Peyer's patch (tissue), 4 donors: ENCODE measurements at regions not wholly inside any gene's neighbourhood (a gene's known extent, or its start where the extent isn't known, plus 50 kb on each side); places are given as distances from the start of the nearest gene placed in this dataset.
"Not testable (repeated sequence)": the region's sequence is repeated elsewhere in the genome, so short reads cannot be mapped to it uniquely, and the experiment has no call there.

Experiments
- DNase-seq, 3 donors: peaks; one replicate each; pipeline ENCODE4 v3.0.0-alpha.2; 2017 to 2019
- H3K27ac ChIP-seq, 4 donors: fragments of 200-600 bp; sonication (generic); one replicate each; pipeline ENCODE4 v1.5.1; 2016 to 2019
- H3K27me3 ChIP-seq, 2 donors: fragments of 200-600 bp; sonication (generic); one replicate each; pipeline ENCODE4 v1.5.1; 2019
- H3K36me3 ChIP-seq, 3 donors: fragments of 200-600 bp; sonication (generic); one replicate each; pipeline ENCODE4 v1.5.1; 2016 to 2019
- H3K4me1 ChIP-seq, 4 donors: fragments of 200-600 bp; sonication (generic); one replicate each; pipeline ENCODE4 v1.5.1; 2016 to 2019
- H3K4me3 ChIP-seq, 4 donors: fragments of 200-600 bp; sonication (generic); 1 replicate in 3 of 4; 2 replicates in 1 of 4; pipeline ENCODE4 v1.5.1; 2016 to 2019; ENCODE audit warnings: mild to moderate bottlenecking in 1 of 4
- H3K9me3 ChIP-seq, 4 donors: fragments of 200-600 bp; sonication (generic); one replicate each; pipeline ENCODE4 v1.5.1; 2016 to 2019; ENCODE audit warnings: mild to moderate bottlenecking in 1 of 4
- POLR2A ChIP-seq, 2 donors: fragments of 450-650 bp; IDR thresholded peaks; one replicate each; pipeline ENCODE4 v1.5.1; 2017; ENCODE audit warnings: antibody characterized with exemption in 2 of 2, mild to moderate bottlenecking in 2 of 2, moderate library complexity in 2 of 2
- TF ChIP-seq, protein P1 (sequence below), 6 experiments: fragments of 450-650 bp in 4 of 6; fragments of 200-600 bp in 2 of 6; sonication (generic) in 1 of 6; IDR thresholded peaks; one replicate each; pipeline ENCODE4 v1.5.1; 2017 to 2019; ENCODE audit warnings: antibody characterized with exemption in 6 of 6, mild to moderate bottlenecking in 3 of 6, moderate library complexity in 1 of 6

- no peaks in the 10 kb centered on the region for H3K27me3 ChIP-seq
- TF ChIP-seq, protein P1, sequence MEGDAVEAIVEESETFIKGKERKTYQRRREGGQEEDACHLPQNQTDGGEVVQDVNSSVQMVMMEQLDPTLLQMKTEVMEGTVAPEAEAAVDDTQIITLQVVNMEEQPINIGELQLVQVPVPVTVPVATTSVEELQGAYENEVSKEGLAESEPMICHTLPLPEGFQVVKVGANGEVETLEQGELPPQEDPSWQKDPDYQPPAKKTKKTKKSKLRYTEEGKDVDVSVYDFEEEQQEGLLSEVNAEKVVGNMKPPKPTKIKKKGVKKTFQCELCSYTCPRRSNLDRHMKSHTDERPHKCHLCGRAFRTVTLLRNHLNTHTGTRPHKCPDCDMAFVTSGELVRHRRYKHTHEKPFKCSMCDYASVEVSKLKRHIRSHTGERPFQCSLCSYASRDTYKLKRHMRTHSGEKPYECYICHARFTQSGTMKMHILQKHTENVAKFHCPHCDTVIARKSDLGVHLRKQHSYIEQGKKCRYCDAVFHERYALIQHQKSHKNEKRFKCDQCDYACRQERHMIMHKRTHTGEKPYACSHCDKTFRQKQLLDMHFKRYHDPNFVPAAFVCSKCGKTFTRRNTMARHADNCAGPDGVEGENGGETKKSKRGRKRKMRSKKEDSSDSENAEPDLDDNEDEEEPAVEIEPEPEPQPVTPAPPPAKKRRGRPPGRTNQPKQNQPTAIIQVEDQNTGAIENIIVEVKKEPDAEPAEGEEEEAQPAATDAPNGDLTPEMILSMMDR (IDR thresholded peaks at IDR 0.05), result no peak
- no peaks in the 10 kb centered on the region for H3K36me3 ChIP-seq
- DNase-seq, result no peak
- H3K4me1 ChIP-seq, result peaks cover 0 to 7% (median 0%) of the 10 kb centered on the region in 4 donors
- H3K9me3 ChIP-seq, result no peaks in the 10 kb centered on the region
- H3K27ac ChIP-seq, result no peak overlapping the region
- no peak overlapping the region for H3K4me3 ChIP-seq
Measured at GRCh38 chr1:101116006-101116405, 90.4 kb upstream of the DPH5 start.

DNA sequence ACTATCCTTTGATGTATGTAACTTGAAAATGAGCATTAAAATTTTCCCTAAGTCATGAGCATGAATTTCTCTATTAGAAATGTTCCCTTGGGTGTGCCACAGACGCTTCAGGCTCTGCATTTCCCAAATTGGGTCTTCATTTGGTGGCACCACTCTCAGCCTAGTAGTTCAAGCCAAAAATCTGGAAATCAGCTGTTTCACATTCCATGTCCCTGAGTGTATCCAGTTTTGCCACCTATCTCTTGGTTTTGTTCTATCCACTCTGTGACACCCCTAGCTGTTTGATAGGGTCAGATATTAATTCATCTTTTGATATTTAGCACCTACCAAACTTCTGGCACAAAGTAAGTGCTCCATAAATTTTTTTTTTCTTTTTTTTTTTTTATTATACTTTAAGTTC is 89.5 kb upstream of the DPH5 start:
- no peaks in the 10 kb centered on the region for H3K9me3 ChIP-seq
- no peak for DNase-seq
- H3K4me1 ChIP-seq, result peaks cover 0 to 7% (median 0%) of the 10 kb centered on the region in 4 donors
- no peak for TF ChIP-seq POLR2A (IDR thresholded peaks at IDR 0.05)
- TF ChIP-seq, protein P1 (IDR thresholded peaks at IDR 0.05), result no peak
- H3K27ac ChIP-seq, result no peak overlapping the region
- H3K36me3 ChIP-seq, result no peaks in the 10 kb centered on the region
- no peaks in the 10 kb centered on the region for H3K27me3 ChIP-seq
- no peak overlapping the region for H3K4me3 ChIP-seq

GRCh38 chr1:101114128-101114527 is 88.5 kb upstream of the DPH5 start:
- not testable (repeated sequence) for H3K36me3 ChIP-seq, H3K4me1 ChIP-seq, H3K27me3 ChIP-seq, H3K4me3 ChIP-seq, DNase-seq, H3K9me3 ChIP-seq, H3K27ac ChIP-seq

- DNase-seq, result peak in 2 of 3 donors; percentile 74 to 82
- H3K27me3 ChIP-seq, result no peaks in the 10 kb centered on the region
- H3K36me3 ChIP-seq, result no peaks in the 10 kb centered on the region
- H3K27ac ChIP-seq, result peak overlapping the region in 3 of 4 donors; percentile 38 to 57 (median 40)
- H3K9me3 ChIP-seq, result no peaks in the 10 kb centered on the region
- peaks cover 0 to 7% (median 0%) of the 10 kb centered on the region in 4 donors for H3K4me1 ChIP-seq
- H3K4me3 ChIP-seq, result no peak overlapping the region
- TF ChIP-seq, protein P1 (IDR thresholded peaks at IDR 0.05), result no peak
- no peak for TF ChIP-seq POLR2A (IDR thresholded peaks at IDR 0.05)
Measured at GRCh38 chr1:101112051-101112780, 86.6 kb upstream of the DPH5 start.

DNA sequence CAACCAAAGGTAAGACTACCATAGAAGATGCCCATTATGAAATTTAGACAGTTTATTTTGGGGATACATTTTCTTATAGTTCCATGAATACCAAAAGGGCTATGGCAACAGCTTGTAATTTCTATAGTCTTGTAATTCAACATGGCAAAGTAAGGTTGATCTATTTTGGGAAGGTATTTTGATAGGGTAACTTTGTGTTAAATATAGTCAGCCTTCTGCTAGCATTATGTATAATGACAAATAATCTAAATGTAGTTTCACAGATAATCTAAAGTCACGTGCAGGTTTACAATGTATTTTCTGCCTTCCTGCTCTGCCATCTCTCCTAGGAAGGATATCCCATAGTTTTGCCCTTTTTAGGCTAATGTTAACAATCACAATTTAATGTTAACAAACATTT is 85.9 kb upstream of the DPH5 start:
- Histone ChIP-seq H3K36me3 (no peaks in the 10 kb centered on the region), H3K9me3 (no peaks in the 10 kb centered on the region), H3K4me1 (peaks cover 0 to 7% (median 0%) of the 10 kb centered on the region in 4 donors), H3K27me3 (no peaks in the 10 kb centered on the region), H3K27ac (peak overlapping the region in 2 of 4 donors; percentile 40 to 57), H3K4me3 (no peak overlapping the region)
- TF ChIP-seq, protein P1 (IDR thresholded peaks at IDR 0.05), result no peak
- TF ChIP-seq POLR2A (IDR thresholded peaks at IDR 0.05), result no peak
- DNase-seq, result no peak

GRCh38 chr1:101109791-101110190 is 84.2 kb upstream of the DPH5 start:
- H3K4me1 ChIP-seq, result peaks cover 0 to 7% (median 0%) of the 10 kb centered on the region in 4 donors
- H3K9me3 ChIP-seq, result no peaks in the 10 kb centered on the region
- no peak overlapping the region for H3K27ac ChIP-seq
- H3K4me3 ChIP-seq, result no peak overlapping the region
- no peaks in the 10 kb centered on the region for H3K27me3 ChIP-seq
- DNase-seq, result no peak
- no peaks in the 10 kb centered on the region for H3K36me3 ChIP-seq
- TF ChIP-seq, protein P1 (IDR thresholded peaks at IDR 0.05), result no peak
- no peak for TF ChIP-seq POLR2A (IDR thresholded peaks at IDR 0.05)
